Karpas-422 (cell line): ENCODE measurements at regions not wholly inside any gene's neighbourhood (a gene's known extent, or its start where the extent isn't known, plus 50 kb on each side); places are given as distances from the start of the nearest gene placed in this dataset.

ENCODE experiments used
- DNase-seq: peaks from one replicate; pipeline ENCODE4 v3.0.0-alpha.2; 2015
- H2AFZ ChIP-seq: fragments of 200-600 bp; sonication (generic); 2 replicates; pipeline ENCODE4 v1.6.1; 2014; ENCODE audit warnings: antibody characterized with exemption, low read length, mixed read lengths
- H3K27ac ChIP-seq: fragments of 200-600 bp; sonication (generic); 2 replicates; pipeline ENCODE4 v1.5.1; 2014; ENCODE audit warnings: mild to moderate bottlenecking, low read length, moderate library complexity
- H3K27me3 ChIP-seq: fragments of 200-600 bp; sonication (generic); 2 replicates; pipeline ENCODE4 v1.6.1; 2014; ENCODE audit warnings: low read length, mixed read lengths
- H3K36me3 ChIP-seq: fragments of 200-600 bp; sonication (generic); 2 replicates; pipeline ENCODE4 v1.6.1; 2014; ENCODE audit warnings: low read length, mixed read lengths; ENCODE audit not compliant: insufficient read depth
- H3K4me1 ChIP-seq: fragments of 200-600 bp; sonication (generic); 2 replicates; pipeline ENCODE4 v1.6.1; 2014; ENCODE audit warnings: mild to moderate bottlenecking, low read length, mixed read lengths
- H3K4me2 ChIP-seq: fragments of 200-600 bp; sonication (generic); 2 replicates; pipeline ENCODE4 v1.6.1; 2014; ENCODE audit warnings: low read length, low read depth, mild to moderate bottlenecking; ENCODE audit not compliant: poor library complexity, severe bottlenecking
- H3K4me3 ChIP-seq: fragments of 200-600 bp; sonication (generic); 2 replicates; pipeline ENCODE4 v1.5.1; 2014; ENCODE audit warnings: mild to moderate bottlenecking, antibody characterized with exemption, low read length, mixed read lengths
- H3K79me2 ChIP-seq: fragments of 200-600 bp; sonication (generic); 2 replicates; pipeline ENCODE4 v1.6.1; 2014; ENCODE audit warnings: mild to moderate bottlenecking, low read length, mixed read lengths
- H3K9ac ChIP-seq: fragments of 200-600 bp; sonication (generic); 2 replicates; pipeline ENCODE4 v1.6.0; 2014; ENCODE audit warnings: low read length
- H3K9me2 ChIP-seq: fragments of 200-600 bp; sonication (generic), shearing (Covaris generic); replicated peaks from 2 replicates; pipeline ENCODE4 v1.6.0; 2014; ENCODE audit warnings: mild to moderate bottlenecking, low read length, moderate library complexity; ENCODE audit not compliant: insufficient read depth
- H3K9me3 ChIP-seq: fragments of 300-700, 200-600 bp; sonication (generic); 2 replicates; pipeline ENCODE4 v1.6.1; 2014; ENCODE audit warnings: low read length, mixed read lengths
- H4K20me1 ChIP-seq: fragments of 200-600 bp; sonication (generic); 2 replicates; pipeline ENCODE4 v1.6.1; 2014; ENCODE audit warnings: mild to moderate bottlenecking, antibody characterized with exemption, low read length, low read depth; ENCODE audit not compliant: insufficient read depth

DNA sequence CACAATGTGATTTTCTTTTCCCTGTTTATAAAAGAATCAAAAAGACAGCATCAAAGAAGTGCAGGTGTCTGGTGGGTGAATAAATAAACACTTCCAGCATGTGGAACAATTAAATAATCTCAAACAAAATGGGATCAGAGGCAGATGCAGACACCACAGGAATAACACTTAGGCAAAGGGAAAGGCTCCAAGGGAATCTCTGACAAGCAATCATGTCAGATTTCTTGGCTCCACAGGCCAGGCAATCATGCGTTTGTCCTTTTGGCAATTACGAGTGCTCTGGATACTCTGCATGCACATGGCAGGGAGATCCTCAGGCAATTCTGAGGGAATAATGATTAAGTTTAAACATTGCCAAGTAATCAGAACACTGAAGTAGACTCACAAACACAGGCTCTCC lies 403.5 kb upstream of the LUZP2 start:
- no peak overlapping the region for H3K4me2 ChIP-seq
- no peak overlapping the region for H3K9ac ChIP-seq
- no peaks in the 10 kb centered on the region for H3K27me3 ChIP-seq
- H3K4me1 ChIP-seq: no peaks in the 10 kb centered on the region
- no peaks in the 10 kb centered on the region for H3K36me3 ChIP-seq
- no peaks in the 10 kb centered on the region for H4K20me1 ChIP-seq
- H3K9me3 ChIP-seq: peaks cover 25% of the 10 kb centered on the region
- no peak overlapping the region for H2AFZ ChIP-seq
- no peak for DNase-seq
- H3K79me2 ChIP-seq: no peaks in the 10 kb centered on the region
- no peak overlapping the region for H3K4me3 ChIP-seq
- H3K9me2 ChIP-seq: no peaks in the 10 kb centered on the region
- H3K27ac ChIP-seq: no peak overlapping the region

DNA sequence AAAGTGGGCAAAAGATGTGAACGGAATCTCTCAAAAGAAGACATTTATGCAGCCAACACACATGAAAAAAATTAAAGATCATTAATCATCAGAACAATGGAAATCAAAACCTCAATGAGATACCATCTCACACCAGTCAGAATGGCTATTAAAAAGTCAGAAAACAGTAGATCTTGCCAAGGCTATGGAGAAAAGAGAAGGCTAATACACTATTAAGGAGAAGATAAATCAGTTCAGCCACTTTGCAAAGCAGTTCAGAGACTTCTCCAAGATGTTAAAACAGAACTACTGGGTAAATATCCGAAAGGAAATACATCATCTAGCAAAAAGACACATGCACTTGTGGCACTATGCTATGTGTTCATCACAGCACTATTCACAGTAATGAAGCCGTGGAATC lies 388.2 kb upstream of the LUZP2 start:
- no peak for DNase-seq
- Histone ChIP-seq H3K9me3 (peaks cover 40% of the 10 kb centered on the region), H3K4me2 (no peak overlapping the region), H3K27ac (no peak overlapping the region), H3K36me3 (no peaks in the 10 kb centered on the region), H3K4me3 (no peak overlapping the region), H3K27me3 (no peaks in the 10 kb centered on the region), H3K9ac (no peak overlapping the region), H3K79me2 (no peaks in the 10 kb centered on the region), H4K20me1 (no peaks in the 10 kb centered on the region), H2AFZ (no peak overlapping the region), H3K9me2 (no peaks in the 10 kb centered on the region), H3K4me1 (no peaks in the 10 kb centered on the region)

DNA sequence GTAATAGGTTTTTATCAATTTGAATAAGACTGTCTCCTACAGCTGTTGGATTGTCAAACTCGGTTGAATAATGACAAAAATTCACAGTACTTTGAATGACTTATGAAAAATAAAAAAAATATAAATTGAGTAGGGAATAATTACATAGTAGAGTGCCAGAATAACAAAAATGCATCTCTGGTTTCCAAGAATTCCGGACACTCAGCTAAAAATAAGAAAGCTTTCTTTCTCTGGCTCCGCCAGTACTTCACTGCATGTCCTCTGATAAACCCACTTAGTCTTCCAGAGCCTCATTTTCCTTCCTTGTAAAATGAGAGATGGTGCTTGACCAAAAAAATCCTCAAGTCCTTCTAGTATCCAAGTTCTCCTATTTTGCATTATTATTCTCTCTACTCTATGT lies 374.6 kb upstream of the LUZP2 start:
- no peak for DNase-seq
- H3K4me1 ChIP-seq: no peaks in the 10 kb centered on the region
- H3K79me2 ChIP-seq: no peaks in the 10 kb centered on the region
- no peaks in the 10 kb centered on the region for H3K9me2 ChIP-seq
- no peak overlapping the region for H3K4me2 ChIP-seq
- H3K27me3 ChIP-seq: no peaks in the 10 kb centered on the region
- no peaks in the 10 kb centered on the region for H3K36me3 ChIP-seq
- H3K27ac ChIP-seq: no peak overlapping the region
- no peak overlapping the region for H3K9ac ChIP-seq
- no peak overlapping the region for H2AFZ ChIP-seq
- no peak overlapping the region for H3K4me3 ChIP-seq
- no peaks in the 10 kb centered on the region for H4K20me1 ChIP-seq
- peaks cover 24% of the 10 kb centered on the region for H3K9me3 ChIP-seq

DNA sequence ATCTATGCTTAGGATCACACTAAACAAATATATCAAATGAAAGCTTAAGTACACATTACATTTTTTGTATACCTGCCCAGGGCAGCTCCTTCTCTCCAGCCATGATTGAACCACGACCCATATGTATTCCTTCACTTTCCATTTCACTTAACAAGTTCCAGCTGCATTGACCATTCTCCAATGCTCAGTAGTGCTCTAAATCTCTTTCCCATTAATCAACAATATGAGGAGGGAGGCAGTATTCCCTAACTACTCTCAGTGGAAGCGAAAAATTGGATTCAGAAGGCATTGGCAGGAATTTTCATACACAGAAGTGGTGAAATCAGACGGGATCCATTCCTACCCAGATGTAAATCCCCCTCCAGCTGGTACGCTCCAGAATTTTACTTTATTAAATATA lies 372.0 kb upstream of the LUZP2 start:
- H3K4me3 ChIP-seq: no peak overlapping the region
- H3K9me2 ChIP-seq: no peaks in the 10 kb centered on the region
- H2AFZ ChIP-seq: no peak overlapping the region
- no peaks in the 10 kb centered on the region for H3K4me1 ChIP-seq
- H3K27ac ChIP-seq: no peak overlapping the region
- no peaks in the 10 kb centered on the region for H4K20me1 ChIP-seq
- H3K4me2 ChIP-seq: no peak overlapping the region
- no peaks in the 10 kb centered on the region for H3K36me3 ChIP-seq
- H3K9ac ChIP-seq: no peak overlapping the region
- H3K27me3 ChIP-seq: no peaks in the 10 kb centered on the region
- no peak for DNase-seq
- peaks cover 41% of the 10 kb centered on the region for H3K9me3 ChIP-seq
- no peaks in the 10 kb centered on the region for H3K79me2 ChIP-seq

DNA sequence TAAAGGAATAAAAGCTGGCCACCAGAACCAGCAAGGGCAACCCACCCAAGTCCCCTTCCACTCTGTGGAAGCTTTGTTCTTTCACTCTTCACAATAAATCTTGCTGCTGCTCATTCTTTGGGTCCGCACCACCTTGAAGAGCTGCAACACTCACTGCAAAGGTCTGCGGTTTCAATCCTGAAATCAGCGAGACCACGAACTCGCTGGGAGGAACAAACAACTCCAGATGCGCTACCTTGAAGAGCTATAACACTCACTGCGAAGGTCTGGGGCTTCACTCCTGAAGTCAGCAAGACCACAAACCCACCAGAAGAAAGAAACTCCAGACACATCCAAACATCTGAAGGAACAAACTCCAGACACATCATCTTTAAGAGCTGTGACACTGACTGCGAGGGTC lies 365.2 kb upstream of the LUZP2 start:
- no peak overlapping the region for H3K4me2 ChIP-seq
- H4K20me1 ChIP-seq: no peaks in the 10 kb centered on the region
- H3K79me2 ChIP-seq: no peaks in the 10 kb centered on the region
- peaks cover 41% of the 10 kb centered on the region for H3K9me3 ChIP-seq
- H2AFZ ChIP-seq: no peak overlapping the region
- DNase-seq: no peak
- no peaks in the 10 kb centered on the region for H3K9me2 ChIP-seq
- no peaks in the 10 kb centered on the region for H3K27me3 ChIP-seq
- no peak overlapping the region for H3K27ac ChIP-seq
- H3K9ac ChIP-seq: no peak overlapping the region
- no peak overlapping the region for H3K4me3 ChIP-seq
- H3K4me1 ChIP-seq: no peaks in the 10 kb centered on the region
- H3K36me3 ChIP-seq: no peaks in the 10 kb centered on the region

DNA sequence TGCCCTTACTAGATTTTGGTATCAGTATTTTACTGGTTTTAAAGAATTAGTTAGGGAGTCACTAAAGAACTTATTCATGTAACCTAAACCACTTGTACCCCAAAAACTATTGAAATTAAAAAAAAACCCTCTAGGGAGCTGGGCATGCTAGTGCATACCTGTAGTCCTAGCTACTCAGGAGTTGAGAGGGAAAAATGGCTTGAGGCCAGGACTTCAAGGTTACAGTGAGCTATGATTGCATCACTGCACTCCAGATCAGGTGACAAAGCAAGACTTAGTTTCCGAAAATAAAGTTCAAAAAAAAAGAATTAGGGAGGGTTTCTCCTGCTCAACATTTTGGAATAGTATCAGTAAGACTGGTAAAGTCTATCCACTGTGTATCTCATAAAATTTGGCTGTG lies 364.4 kb upstream of the LUZP2 start:
- no peak overlapping the region for H3K4me3 ChIP-seq
- H2AFZ ChIP-seq: no peak overlapping the region
- H4K20me1 ChIP-seq: no peaks in the 10 kb centered on the region
- no peak overlapping the region for H3K4me2 ChIP-seq
- H3K27ac ChIP-seq: no peak overlapping the region
- H3K9ac ChIP-seq: no peak overlapping the region
- no peaks in the 10 kb centered on the region for H3K9me2 ChIP-seq
- no peaks in the 10 kb centered on the region for H3K79me2 ChIP-seq
- H3K36me3 ChIP-seq: no peaks in the 10 kb centered on the region
- H3K4me1 ChIP-seq: no peaks in the 10 kb centered on the region
- no peaks in the 10 kb centered on the region for H3K27me3 ChIP-seq
- DNase-seq: no peak
- peaks cover 39% of the 10 kb centered on the region for H3K9me3 ChIP-seq

DNA sequence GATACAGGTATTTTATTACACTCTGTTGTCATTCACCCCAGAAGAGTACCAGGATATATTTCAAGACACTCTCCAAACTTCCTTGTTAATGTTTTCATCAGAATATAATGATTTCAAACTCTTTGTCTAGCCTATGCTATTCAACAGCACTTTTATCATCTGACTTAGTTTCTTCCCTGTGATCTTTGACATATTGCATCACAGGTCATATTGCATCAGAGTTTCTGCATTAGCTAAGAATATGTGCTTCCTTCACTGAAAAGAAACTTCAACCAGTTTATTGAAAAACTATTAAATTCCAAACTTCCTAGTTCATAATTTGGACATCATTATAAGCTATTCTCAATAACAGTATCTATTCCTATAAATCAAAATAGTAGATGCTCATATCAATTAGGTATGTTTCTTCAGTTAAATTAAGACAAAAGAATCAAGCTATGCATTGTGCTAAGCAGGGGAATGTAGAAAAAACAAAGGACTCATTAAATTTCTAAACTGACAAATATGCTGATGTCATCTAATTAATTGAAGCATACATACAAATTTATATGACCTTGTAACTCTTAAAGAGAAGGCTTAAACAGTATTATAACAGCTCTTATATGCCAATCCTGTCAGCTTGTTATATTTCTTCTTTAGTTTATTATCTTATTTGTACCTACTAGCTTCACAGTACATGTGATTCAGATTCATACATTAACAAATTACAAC lies 361.8 kb upstream of the LUZP2 start:
- Histone ChIP-seq H3K36me3 (no peaks in the 10 kb centered on the region), H3K79me2 (no peaks in the 10 kb centered on the region), H3K27me3 (no peaks in the 10 kb centered on the region), H3K9me2 (no peaks in the 10 kb centered on the region), H3K4me2 (no peak overlapping the region), H4K20me1 (no peaks in the 10 kb centered on the region), H3K9me3 (peaks cover 24% of the 10 kb centered on the region), H3K27ac (no peak overlapping the region), H2AFZ (no peak overlapping the region), H3K9ac (no peak overlapping the region), H3K4me3 (no peak overlapping the region), H3K4me1 (no peaks in the 10 kb centered on the region)
- DNase-seq: no peak

DNA sequence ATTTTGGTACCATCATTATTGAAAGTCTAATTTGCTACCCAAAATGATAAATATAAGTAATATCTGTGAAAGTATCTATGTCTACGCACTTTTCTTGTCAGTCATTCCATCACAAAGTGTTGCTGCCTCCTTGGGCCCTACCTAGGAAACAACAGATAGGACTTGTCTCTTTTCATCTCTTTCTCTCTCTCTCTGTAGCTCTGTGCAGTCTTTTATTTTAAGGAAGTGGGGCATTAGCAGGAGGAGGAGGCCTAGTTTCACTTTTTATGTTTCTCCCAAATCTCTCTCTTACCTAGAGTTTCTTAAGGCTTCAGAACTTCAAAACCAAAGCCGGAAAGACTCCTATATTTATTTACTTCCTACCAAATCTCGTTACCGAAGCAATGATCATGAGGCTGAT lies 354.8 kb upstream of the LUZP2 start:
- no peak for DNase-seq
- Histone ChIP-seq H3K4me3 (no peak overlapping the region), H3K36me3 (no peaks in the 10 kb centered on the region), H3K9me2 (no peaks in the 10 kb centered on the region), H3K79me2 (no peaks in the 10 kb centered on the region), H3K4me1 (no peaks in the 10 kb centered on the region), H3K4me2 (no peak overlapping the region), H2AFZ (no peak overlapping the region), H3K9me3 (peaks cover 7% of the 10 kb centered on the region; the same call in 1 of the 2 replicates), H3K27me3 (no peaks in the 10 kb centered on the region), H3K27ac (no peak overlapping the region), H4K20me1 (no peaks in the 10 kb centered on the region), H3K9ac (no peak overlapping the region)

DNA sequence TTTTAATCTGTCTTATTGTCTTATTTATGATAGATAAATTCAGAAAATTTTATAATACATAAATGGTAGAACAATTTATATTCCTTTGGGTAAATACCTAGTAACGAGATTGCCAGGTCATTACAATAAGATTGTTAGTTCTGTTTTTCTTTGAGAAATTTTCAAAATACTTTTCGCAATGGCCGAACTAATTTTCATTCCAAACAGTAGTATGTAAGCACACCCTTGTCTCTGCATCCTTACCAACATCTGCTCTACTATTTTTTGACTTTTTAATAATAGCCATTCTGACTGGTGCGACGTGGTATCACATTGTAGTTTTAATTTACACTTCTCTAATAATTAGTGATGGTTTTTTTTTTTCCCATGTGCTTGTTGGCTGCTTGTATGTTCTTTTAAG lies 351.4 kb upstream of the LUZP2 start:
- Histone ChIP-seq H3K27ac (no peak overlapping the region), H3K9me3 (peaks cover 18% of the 10 kb centered on the region), H3K4me1 (no peaks in the 10 kb centered on the region), H3K4me2 (no peak overlapping the region), H3K9me2 (no peaks in the 10 kb centered on the region), H3K27me3 (no peaks in the 10 kb centered on the region), H3K36me3 (no peaks in the 10 kb centered on the region), H3K9ac (no peak overlapping the region), H4K20me1 (no peaks in the 10 kb centered on the region), H3K4me3 (no peak overlapping the region), H3K79me2 (no peaks in the 10 kb centered on the region), H2AFZ (no peak overlapping the region)
- DNase-seq: no peak
